Jurkat, Clone E6-1 (cell line): ENCODE measurements at regions not wholly inside any gene's neighbourhood (a gene's known extent, or its start where the extent isn't known, plus 50 kb on each side); places are given as distances from the start of the nearest gene placed in this dataset.
A peak's percentile ranks its signal among the peaks of the same experiment; 100 is the strongest.
"Not testable (repeated sequence)": the region's sequence is repeated elsewhere in the genome, so short reads cannot be mapped to it uniquely, and the experiment has no call there.

Experiments used
- DNase-seq: peaks from one replicate; pipeline ENCODE4 v3.0.0-alpha.2; 2011; ENCODE audit warnings: low read depth, low spot score
- H3K4me3 ChIP-seq: 2 replicates; pipeline ENCODE4 v1.5.1; 2011; ENCODE audit warnings: mild to moderate bottlenecking, low read length, control low read depth, moderate library complexity

DNA sequence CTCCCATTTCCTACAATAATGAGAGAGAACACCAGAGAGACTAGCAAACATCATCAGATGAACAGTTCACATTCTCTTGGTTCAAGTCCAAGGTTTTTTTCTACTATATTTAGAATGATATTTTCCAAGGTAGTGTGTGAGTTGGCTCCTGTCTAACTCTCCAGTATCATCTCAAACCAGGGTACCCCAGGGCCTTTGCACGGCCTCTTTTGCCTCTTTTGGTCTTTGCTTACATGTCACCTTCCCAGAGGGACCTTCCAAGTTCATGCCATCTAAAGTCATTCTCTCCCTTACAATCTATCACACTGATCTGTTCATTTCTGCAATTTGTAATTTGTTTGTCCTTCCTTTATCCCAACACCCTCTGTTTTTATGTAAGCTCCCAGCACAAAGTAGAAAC, 264.5 kb downstream of the VRK1 start:
- DNase-seq: no peak
- no peak overlapping the region for H3K4me3 ChIP-seq

DNA sequence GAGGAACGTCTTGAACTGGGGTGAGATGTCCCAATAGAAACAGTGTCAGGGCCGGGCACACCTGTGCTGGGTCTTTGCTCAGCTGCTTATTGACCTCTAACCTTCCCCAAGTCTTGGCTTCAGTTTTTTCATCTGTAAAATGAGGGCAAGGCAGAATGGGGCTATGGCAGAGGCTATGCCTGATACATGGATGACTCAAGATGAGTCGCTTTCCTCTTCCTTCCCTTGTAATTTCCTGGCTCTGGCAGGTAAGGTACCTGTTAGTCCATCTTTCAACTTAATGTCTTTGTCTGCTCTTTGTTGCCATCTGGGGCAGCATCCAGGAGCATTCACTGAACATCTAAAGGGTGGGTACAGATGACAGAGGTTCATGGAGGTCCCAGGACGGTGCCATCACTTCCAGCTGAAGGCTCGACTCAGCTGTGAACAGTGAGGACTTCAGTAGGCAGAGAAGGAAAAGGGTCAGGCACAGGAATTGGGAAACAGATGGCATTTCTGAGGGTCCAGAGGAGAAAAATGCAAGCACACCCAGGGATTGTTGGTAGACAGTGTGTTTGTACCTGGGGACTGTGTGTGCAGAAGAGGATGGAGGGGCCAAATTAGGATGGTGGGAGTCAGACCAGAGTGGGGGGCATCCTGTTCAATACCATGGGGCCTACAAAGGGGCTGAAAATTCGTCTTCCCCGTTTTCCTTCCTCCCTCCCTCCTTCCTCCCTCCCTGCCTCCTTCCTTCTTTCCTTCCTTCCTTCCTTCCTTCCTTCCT, 268.3 kb downstream of the VRK1 start:
- no peak overlapping the region for H3K4me3 ChIP-seq
- DNase-seq: no peak

DNA sequence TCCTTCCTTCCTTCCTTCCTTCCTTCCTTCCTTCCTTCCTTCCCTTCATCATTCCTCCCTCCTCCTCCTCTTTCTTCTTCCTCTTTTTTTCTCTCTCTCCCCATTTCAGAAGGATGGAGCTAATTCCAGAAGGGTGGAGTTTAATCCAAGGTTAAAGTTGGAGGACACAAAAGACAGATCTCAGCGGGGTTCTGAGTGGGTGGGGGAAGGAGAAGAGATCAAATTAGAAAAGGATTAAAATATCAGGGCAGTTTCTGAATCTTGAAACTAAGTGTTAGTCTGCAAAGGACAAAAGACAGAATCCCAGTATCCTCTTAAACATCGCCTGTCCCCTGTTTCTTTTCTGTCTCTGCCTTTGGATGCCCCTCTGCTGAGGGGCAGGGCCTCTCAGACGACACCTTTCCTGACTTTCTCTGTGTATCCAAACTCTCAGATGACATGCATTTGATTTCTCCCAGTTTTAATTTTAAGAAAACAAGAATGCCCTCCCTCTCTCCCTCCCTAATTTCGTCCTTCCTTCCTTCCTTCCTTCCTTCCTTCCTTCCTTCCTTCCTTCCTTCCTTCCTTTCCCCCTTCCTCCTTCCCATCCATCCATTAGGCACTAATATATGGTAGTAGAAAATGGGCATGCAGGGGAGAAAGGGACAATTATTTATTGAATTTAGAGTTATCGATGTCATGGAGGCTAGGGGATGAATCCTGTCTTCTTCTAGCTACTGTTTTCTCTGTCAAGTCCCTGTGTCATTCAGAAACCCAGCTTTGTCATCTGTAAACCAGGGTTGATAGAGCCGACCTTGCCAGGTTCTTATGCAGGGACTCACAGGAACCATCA, 269.1 kb downstream of the VRK1 start:
- H3K4me3 ChIP-seq: no peak overlapping the region
- no peak for DNase-seq

DNA sequence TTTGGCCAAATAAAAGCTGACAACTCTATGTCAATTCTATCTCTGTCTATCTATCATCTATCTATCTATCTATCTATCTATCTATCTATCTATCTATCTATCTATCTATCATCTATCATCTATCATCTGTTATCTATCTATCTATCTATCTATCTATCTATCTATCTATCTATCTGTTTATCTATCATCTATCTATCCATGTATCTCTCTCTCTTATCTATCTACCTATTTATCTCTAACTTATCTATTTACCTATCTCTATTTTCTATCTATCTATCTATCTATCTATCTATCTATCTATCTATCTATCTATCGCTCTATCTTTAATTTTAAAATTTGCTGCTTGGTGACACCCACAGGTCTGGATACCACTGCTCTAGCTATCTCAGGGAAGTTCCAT, 271.1 kb downstream of the VRK1 start:
- not testable (repeated sequence) for H3K4me3 ChIP-seq

DNA sequence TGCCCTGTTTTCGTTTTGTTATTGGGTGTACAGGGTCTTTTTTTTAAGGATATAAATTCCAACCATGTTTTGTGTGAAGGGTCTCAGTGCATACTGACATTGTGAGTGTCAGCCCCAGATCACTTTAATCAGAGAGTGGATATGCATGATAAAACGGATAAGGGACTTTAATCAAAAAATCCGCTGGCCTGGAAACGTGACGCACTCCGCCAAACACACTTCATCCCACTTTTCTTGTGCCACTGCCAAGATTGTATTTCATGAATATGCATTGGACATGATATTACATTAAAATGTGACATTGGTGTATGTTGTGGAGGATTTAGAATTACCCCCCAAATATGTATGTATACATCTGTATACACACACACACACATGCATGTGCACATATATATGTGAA, 273.1 kb downstream of the VRK1 start:
- no peak for DNase-seq

More for the DNA sequence above, 271.1 kb downstream of the VRK1 start:
- not testable (repeated sequence) for DNase-seq

DNA sequence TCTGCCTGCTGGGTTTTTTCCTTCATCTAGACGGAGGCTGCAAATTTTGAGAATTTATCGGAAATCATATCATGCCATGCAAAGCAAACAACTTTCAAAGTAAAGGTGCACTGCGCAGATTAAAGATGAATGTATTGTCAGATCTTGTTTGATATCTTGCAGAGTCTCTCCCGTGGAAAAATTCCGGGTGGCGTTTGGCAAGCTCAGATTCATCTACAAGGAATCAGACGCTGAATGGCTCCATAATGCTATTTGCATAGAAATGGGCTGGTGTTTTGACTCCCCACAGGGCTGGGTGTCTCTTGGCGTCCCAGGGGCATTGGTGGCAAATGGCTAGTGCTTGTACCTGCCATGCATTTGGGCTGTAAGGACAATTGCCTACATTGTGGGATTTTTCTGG, 274.0 kb downstream of the VRK1 start:
- DNase-seq: no peak
- H3K4me3 ChIP-seq: no peak overlapping the region

More for the DNA sequence above, 273.1 kb downstream of the VRK1 start:
- H3K4me3 ChIP-seq: no peak overlapping the region

DNA sequence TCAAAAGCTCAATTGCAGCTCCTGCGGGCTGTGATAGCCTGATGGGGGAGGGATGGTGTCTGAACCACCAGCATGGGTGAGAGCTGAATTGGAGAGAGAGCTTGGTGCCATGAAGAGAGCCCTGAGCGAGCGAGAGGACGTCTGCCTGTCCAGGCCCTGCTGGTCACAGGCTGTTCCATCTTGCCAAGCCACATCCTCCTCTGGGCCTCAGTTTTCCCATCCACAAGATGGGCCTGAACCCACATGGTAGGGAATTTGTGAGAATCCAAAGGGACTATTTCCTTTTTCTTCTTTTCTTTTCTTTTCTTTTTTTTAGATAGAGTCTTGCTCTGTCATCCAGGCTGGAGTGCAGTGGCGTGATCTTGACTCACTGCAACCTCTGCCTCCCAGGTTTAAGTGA, 276.4 kb downstream of the VRK1 start:
- DNase-seq: no peak
- H3K4me3 ChIP-seq: no peak overlapping the region

DNA sequence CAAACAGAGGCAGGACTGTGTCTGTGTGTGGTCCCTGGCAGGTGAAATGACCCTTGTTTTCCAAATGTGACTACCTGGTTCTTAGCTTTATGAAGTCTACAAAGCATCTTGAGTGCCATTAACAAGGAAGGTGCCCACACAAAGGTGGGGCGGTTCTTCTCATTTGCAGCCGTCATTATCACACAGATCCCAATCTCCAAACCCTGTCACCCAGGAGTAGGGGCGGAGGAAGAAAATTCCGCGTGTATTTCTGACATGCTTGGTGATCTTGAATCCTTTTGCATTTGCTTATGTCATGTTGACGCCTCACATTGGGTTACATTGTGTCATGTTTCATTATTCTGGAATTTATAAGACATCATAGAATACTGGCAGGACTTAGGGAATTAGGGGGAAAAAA, 277.3 kb downstream of the VRK1 start:
- DNase-seq: no peak
- H3K4me3 ChIP-seq: no peak overlapping the region

DNA sequence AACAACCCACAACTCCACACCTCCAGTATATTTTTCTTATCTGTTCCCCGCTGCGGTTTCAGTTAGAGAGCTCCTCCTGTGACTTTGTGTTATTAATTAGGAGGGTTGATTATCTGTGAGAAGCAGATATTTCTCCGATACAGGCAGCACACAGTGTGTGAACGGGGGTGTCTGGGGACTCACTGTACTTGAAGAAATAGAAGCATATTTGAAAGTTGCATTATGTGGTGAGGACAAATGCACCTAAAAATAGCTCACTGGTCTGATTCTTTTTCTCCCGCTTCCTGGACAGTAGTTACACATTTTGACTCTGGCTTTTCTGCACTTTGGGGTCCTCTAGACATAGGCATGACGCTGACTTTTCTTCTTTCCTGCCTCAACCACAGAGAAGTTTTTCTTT, 277.7 kb downstream of the VRK1 start:
- DNase-seq: no peak

DNA sequence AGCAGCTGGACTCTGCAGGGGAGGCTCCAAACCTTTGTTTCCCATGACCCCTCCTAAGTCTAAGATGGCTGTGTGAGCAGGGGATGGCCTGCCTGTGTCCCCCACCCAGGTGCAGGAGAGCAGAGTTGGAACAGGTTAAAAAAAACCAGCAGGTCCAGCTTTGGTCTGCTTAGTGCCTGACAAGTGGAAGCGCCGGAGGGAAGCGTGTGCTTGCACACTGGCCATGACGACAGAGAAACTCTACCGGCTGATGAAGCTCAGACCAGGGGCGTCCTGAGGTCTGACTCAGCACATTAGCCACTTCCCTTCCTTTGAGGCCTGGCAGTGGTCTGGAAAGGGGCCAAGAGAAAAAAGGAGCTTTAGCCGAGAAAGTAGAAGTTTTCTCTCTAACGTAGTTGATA, 280.1 kb downstream of the VRK1 start:
- peak; percentile 24 for DNase-seq
- H3K4me3 ChIP-seq: no peak overlapping the region

More for the DNA sequence above, 277.7 kb downstream of the VRK1 start:
- no peak overlapping the region for H3K4me3 ChIP-seq

DNA sequence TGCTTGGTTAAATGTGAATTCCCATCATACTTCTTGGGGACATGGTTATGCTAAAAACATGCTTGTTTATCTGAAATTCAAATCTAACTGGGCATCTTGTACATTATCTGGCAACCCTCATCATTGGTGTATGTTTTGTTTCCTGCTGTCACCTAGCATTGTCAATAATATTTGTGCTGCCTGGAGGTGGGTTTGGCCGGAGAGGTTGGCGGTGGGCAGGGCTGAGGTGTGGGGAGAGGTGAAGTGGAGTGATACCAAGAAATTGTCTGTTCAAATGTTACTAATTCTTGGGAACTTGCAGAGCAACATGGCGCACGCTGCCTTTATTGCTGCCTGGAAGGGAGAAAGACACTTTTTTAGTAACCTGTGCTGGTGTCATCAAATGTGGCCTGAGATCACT, 280.5 kb downstream of the VRK1 start:
- DNase-seq: no peak
- H3K4me3 ChIP-seq: no peak overlapping the region

DNA sequence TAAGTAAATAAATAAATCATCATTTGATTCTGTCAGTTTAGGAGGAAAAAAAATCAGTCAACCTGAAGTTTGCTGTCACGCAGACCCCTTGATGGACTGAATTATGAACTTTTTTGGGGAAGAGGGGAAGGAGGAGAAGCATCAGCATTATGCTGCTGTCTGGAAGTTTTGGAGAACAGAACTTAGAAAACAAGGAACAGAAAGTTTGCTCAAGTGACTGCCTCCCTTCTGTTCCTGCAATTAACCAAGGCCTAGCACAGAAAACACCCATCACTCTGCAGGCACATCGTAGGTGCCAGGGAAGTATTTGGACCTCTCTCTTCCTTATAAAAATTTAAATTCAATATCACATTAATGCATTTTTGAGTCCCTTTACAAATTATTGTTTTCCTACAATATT, 283.8 kb downstream of the VRK1 start:
- DNase-seq: no peak
- H3K4me3 ChIP-seq: no peak overlapping the region

DNA sequence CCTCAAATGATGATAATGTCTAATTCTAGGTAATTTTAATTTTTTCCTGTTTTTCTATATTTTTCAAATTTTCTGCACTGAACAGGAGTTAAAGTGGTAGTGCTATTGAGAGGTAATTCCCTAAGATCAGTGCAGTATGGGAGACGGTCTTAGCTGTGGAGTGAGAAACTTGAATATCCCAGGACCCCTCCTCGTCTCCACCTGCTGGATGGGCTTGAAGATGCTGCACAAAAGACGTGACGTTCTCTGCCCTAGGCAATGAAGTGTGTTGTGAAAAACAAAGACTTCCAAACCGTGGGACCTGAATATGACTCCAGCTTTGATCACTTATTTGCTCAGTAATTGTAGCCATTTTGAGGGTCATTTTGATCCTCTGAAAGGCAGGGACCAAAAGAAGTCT, 298.1 kb downstream of the VRK1 start:
- DNase-seq: no peak
- no peak overlapping the region for H3K4me3 ChIP-seq

DNA sequence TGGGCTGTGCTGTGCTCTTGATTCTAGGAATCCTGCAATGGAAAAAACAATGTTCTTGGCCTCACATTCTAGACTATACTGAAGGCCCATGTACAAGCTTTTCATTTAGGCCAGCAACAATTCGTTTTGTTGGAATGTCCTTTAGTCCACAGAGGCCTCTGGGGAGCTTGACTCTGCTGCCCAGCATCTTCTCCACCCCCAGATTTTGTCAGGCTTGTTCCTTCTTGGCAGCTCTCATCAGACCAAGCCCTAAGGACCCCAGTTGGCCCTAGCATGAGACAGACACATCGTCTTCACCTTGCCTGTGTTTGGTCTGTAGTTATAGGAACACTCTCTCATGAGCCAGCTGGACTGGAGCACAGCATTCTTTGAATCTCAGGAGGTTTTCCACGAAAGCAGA, 300.1 kb downstream of the VRK1 start:
- no peak for DNase-seq

DNA sequence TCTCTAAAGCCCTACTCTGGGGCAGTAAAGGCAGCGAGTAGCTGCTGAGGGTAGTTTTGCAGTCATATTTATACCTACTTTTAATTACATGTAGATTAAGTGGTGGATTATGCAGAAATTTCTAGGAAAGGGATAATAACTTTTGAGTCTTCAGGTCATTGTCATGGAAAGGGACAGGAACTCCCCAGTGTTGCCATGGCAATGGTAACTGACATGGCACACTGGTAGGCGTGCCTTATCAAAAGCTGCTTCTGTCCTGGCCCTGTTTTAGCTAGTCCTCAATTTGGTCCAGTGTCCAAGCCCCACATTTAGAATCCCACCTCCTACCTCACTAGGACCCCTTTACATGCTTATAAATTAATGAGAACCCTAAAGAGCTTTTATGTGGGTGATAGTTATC, 303.1 kb downstream of the VRK1 start:
- no peak for DNase-seq
- H3K4me3 ChIP-seq: no peak overlapping the region

More for the DNA sequence above, 300.1 kb downstream of the VRK1 start:
- no peak overlapping the region for H3K4me3 ChIP-seq

DNA sequence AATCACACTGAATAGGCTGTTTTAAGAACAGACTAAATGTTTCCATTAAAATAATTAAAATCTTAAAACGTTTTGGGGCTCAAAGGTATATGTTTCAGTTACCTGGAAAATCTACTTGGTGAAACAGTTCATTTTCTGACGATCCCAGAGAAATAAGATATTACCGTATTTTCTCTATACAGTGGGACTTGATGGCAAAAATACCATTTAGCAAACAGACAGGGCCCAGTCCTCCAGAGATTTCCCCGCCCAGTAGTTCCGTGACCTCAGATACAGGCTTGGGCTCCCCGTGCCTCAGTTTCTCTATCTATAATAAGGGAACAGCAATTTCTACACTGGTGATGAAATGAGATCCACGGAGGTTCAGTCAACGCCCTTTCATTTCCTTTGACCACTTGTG, 304.4 kb downstream of the VRK1 start:
- DNase-seq: no peak
- no peak overlapping the region for H3K4me3 ChIP-seq

DNA sequence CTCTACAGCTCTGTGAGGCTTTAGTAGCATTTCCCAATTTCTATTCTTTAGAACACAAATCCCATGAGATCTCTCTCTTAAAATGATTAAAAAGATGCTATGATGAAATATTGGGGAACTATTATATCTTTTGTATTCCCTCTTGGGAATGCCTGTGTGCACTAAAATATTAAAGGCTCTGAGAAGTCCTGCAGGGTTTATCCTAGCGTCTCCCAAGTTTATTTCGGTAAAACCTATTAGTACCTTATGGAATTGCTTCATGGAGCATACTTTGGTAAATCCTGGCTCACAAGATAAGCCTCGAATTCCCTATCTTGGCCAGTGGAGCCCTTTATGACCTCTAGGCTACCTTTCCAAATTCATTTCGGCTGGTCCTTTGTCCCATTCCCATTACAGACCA, 306.8 kb downstream of the VRK1 start:
- no peak overlapping the region for H3K4me3 ChIP-seq
- DNase-seq: no peak

DNA sequence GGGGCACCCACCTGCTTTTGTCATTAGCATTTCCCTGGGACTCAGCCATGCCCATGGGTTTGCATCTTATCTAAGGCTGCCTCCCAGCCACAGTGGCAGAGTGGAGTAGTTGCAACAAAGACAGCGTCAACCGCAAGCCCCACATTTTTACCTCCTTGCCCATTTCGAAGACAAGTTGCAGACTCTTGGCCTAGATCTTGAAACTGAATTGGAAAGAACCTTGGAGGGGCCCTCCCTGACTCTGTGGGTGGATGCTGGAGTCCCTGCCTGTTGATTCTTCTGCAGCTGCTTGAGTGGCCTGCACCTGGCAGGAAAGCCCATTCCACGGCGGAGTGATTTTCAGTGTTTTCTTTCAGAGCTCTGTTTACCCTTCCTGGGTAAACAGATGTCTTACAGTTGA, 309.0 kb downstream of the VRK1 start:
- DNase-seq: peak; percentile 88
- H3K4me3 ChIP-seq: no peak overlapping the region

DNA sequence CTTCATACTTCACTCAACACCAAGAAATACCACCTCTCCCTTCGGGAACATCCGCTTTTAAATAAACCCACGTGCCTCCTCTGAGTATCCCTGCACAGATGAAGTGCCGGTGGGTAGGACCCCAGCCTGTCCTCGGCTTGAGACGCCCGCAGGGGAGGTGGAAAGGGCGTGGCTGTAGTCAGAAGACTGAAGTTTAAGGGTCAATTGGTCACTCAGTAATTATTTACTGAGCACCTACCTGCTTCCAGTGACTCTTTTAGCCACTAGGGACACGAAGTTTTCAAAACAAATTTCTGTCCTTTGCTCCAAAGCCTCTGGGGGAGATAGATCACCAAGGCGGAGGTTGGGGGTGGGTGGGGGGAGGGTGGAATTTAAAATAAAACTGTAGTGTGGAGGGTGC, 309.4 kb downstream of the VRK1 start:
- DNase-seq: no peak
- no peak overlapping the region for H3K4me3 ChIP-seq

DNA sequence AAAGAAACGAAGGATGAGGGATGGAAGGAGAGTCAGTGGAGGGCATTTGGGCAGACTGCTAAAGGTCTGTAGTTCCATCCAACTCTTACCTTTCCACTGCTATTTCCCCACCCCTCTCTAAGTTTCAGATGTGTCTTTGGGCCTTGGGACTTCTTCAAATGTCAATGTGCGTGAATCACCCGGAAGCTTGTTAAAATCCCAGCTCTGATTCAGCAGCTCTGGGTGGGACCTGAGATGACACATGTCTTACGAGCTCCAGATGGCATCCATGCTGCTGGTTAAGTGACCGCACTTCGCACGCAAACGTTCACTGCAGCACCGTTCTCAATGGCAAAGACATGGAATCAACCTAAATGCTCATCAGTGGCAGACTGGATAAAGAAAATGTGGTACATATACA, 309.9 kb downstream of the VRK1 start:
- no peak for DNase-seq
- H3K4me3 ChIP-seq: no peak overlapping the region

DNA sequence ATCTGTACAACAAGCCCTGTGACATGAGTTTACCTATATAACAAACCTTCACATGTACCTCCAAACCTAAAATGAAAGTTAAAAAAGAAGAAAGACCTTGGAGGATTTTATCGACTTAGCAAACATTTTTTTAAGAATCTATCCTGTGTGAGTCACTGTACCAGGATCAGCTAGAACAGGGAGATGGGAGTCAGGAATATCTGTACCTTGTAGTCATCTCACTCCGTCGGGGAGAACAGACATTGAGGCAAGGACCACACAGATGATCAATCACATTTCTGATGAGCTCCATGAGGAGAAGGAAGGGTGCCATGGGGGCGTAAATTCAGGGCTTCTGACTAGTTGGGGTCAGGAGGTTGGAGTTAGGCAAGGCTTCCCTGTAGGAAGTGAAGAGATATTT, 310.6 kb downstream of the VRK1 start:
- H3K4me3 ChIP-seq: no peak overlapping the region
- DNase-seq: no peak
